ENCODE measurements at regions not wholly inside any gene's neighbourhood (a gene's known extent, or its start where the extent isn't known, plus 50 kb on each side); places are given as distances from the start of the nearest gene placed in this dataset.
A peak's percentile ranks its signal among the peaks of the same experiment; 100 is the strongest.
"Not testable (repeated sequence)": the region's sequence is repeated elsewhere in the genome, so short reads cannot be mapped to it uniquely, and the experiment has no call there.

GRCh38 chr10:45135443-45136198, 134.9 kb downstream of the ZNF22 start:
- no peak for ATAC-seq
- Histone ChIP-seq H3K27me3 (no peaks in the 10 kb centered on the region), H3K36me3 (no peaks in the 10 kb centered on the region), H3K9me3 (no peaks in the 10 kb centered on the region), H3K27ac (no peak overlapping the region), H3K4me3 (no peak overlapping the region), H3K4me1 (no peaks in the 10 kb centered on the region)
- TF ChIP-seq CTCF (IDR thresholded peaks at IDR 0.05) = no peak
- intact Hi-C loops (cut with DNase I) = no loop called here
- DNase-seq = no peak

GRCh38 chr10:45136256-45136655, 135.5 kb downstream of the ZNF22 start:
- ATAC-seq (no peak), DNase-seq (no peak)
- no peak for TF ChIP-seq CTCF (IDR thresholded peaks at IDR 0.05)
- no peaks in the 10 kb centered on the region for H3K27me3 ChIP-seq
- H3K27ac ChIP-seq = no peak overlapping the region
- H3K36me3 ChIP-seq = no peaks in the 10 kb centered on the region
- H3K4me3 ChIP-seq = no peak overlapping the region
- no peaks in the 10 kb centered on the region for H3K4me1 ChIP-seq
- no peaks in the 10 kb centered on the region for H3K9me3 ChIP-seq
- intact Hi-C loops (cut with DNase I) = no loop called here

- Histone ChIP-seq H3K4me1 (no peaks in the 10 kb centered on the region), H3K27me3 (no peaks in the 10 kb centered on the region)
These were observed 143.8 kb downstream of the ZNF22 start for GRCh38 chr10:45144326-45145070.

GRCh38 chr10:45145143-45145542, 144.4 kb downstream of the ZNF22 start:
- H3K4me1 ChIP-seq; ATAC-seq; H3K27ac ChIP-seq; H3K27me3 ChIP-seq; intact Hi-C loops (cut with DNase I); H3K9me3 ChIP-seq; H3K4me3 ChIP-seq; DNase-seq; H3K36me3 ChIP-seq: not testable (repeated sequence)

More at GRCh38 chr10:45144326-45145070, 143.8 kb downstream of the ZNF22 start:
- Histone ChIP-seq H3K27ac (no peak overlapping the region), H3K36me3 (no peaks in the 10 kb centered on the region), H3K4me3 (no peak overlapping the region), H3K9me3 (no peaks in the 10 kb centered on the region)
- ATAC-seq (no peak), DNase-seq (no peak)
- intact Hi-C loops (cut with DNase I) = no loop called here
- TF ChIP-seq CTCF (IDR thresholded peaks at IDR 0.05) = no peak

- no peak for DNase-seq
- no peak for TF ChIP-seq CTCF (IDR thresholded peaks at IDR 0.05)
- no peak overlapping the region for H3K4me3 ChIP-seq
- H3K27me3 ChIP-seq = no peaks in the 10 kb centered on the region
- H3K27ac ChIP-seq = no peak overlapping the region
- intact Hi-C loops (cut with DNase I) = no loop called here
- H3K36me3 ChIP-seq = no peaks in the 10 kb centered on the region
- no peaks in the 10 kb centered on the region for H3K4me1 ChIP-seq
- no peaks in the 10 kb centered on the region for H3K9me3 ChIP-seq
- no peak for ATAC-seq
These were observed 146.3 kb downstream of the ZNF22 start for GRCh38 chr10:45147000-45147399.

GRCh38 chr10:45150997-45151396, 150.3 kb downstream of the ZNF22 start:
- ATAC-seq = peak; percentile 9
- no peaks in the 10 kb centered on the region for H3K9me3 ChIP-seq
- intact Hi-C loops (cut with DNase I) = no loop called here
- H3K4me1 ChIP-seq = no peaks in the 10 kb centered on the region
- no peak for TF ChIP-seq CTCF (IDR thresholded peaks at IDR 0.05)
- H3K4me3 ChIP-seq = no peak overlapping the region
- DNase-seq = no peak
- no peak overlapping the region for H3K27ac ChIP-seq
- H3K27me3 ChIP-seq = no peaks in the 10 kb centered on the region
- no peaks in the 10 kb centered on the region for H3K36me3 ChIP-seq

All from upper lobe of right lung (tissue), 1 donor.